RWPE1 (cell line): ENCODE measurements at regions not wholly inside any gene's neighbourhood (a gene's known extent, or its start where the extent isn't known, plus 50 kb on each side); places are given as distances from the start of the nearest gene placed in this dataset.
"Not testable (repeated sequence)": the region's sequence is repeated elsewhere in the genome, so short reads cannot be mapped to it uniquely, and the experiment has no call there.

ENCODE experiments used
- CTCF ChIA-PET: fragments of 350-600 bp; sonication (Branson Sonifier 250); formaldehyde crosslinking; extraction: SDS; loops from one replicate; lab custom pipeline; 2021; lab: Yijun Ruan, JAX
- POLR2A ChIA-PET: fragments of 400-600 bp; formaldehyde crosslinking; extraction: SDS; loops from one replicate; lab custom pipeline; 2020; ENCODE audit warnings: antibody characterized with exemption; ENCODE audit not compliant: low non-redundant PET; lab: Yijun Ruan, JAX
- DNase-seq: peaks from one replicate; pipeline ENCODE4 v3.0.0; 2012; ENCODE audit warnings: low spot score
- H3K27ac ChIP-seq: fragments of 450-650 bp; 2 replicates; pipeline ENCODE4 v1.5.1; 2017
- TF ChIP-seq, protein P1 (sequence below): fragments of 450-650 bp; conservative IDR thresholded peaks from 2 replicates; pipeline ENCODE4 v1.5.1; 2017; ENCODE audit warnings: low read depth, mild to moderate bottlenecking

DNA sequence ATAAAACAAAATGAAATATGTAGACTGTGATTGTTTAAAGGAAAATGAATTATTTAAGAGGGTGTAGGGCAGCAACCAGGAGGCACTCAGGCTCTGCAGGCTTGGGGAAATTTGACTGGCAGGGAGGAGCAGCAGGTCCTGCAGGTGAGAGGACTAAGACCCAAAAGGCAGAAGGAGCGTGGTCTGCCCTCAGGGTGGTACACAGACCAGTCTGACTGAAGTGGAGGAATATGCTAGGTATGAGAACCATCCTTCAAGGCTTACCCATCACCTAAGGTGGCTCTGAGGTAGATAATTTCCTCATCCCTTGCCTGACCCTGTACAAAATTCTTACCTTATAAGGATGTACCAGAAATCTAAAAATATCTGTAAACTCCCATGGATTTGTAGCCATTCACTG is 261.3 kb upstream of the RASGEF1B start:
- TF ChIP-seq, protein P1, sequence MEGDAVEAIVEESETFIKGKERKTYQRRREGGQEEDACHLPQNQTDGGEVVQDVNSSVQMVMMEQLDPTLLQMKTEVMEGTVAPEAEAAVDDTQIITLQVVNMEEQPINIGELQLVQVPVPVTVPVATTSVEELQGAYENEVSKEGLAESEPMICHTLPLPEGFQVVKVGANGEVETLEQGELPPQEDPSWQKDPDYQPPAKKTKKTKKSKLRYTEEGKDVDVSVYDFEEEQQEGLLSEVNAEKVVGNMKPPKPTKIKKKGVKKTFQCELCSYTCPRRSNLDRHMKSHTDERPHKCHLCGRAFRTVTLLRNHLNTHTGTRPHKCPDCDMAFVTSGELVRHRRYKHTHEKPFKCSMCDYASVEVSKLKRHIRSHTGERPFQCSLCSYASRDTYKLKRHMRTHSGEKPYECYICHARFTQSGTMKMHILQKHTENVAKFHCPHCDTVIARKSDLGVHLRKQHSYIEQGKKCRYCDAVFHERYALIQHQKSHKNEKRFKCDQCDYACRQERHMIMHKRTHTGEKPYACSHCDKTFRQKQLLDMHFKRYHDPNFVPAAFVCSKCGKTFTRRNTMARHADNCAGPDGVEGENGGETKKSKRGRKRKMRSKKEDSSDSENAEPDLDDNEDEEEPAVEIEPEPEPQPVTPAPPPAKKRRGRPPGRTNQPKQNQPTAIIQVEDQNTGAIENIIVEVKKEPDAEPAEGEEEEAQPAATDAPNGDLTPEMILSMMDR = no peak
- ChIA-PET POLR2A (no interaction called here), CTCF (no interaction called here)
- H3K27ac ChIP-seq = no peak overlapping the region
- DNase-seq = no peak

DNA sequence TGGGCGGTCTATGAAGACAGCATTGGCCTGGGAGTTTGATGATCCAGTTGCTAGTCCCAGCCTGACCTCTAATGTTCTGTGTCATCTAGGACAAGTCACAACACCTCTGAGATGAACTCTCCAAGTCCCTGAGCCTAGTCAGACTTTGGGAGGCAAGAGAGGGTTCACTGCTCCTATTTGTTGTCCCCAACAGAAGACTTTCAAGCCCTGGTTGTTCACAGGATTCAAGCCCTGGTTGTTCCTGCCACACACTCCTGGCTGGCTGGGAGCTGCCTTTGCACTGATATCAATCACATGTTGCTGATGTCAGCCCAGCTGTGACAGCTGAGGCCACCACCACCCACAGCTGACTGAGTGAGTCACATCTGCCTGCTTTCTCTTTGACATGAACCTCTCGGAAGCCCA is 253.2 kb upstream of the RASGEF1B start:
- ChIA-PET CTCF (interaction anchor here (0.6 to 0.7 kb wide), 2 partner anchors 45 to 257 kb away, joined by 3 read pairs; no protein-coding TSS in a partner anchor), POLR2A (no interaction called here)
- no peak overlapping the region for H3K27ac ChIP-seq
- no peak for DNase-seq
- TF ChIP-seq, protein P1 = no peak

DNA sequence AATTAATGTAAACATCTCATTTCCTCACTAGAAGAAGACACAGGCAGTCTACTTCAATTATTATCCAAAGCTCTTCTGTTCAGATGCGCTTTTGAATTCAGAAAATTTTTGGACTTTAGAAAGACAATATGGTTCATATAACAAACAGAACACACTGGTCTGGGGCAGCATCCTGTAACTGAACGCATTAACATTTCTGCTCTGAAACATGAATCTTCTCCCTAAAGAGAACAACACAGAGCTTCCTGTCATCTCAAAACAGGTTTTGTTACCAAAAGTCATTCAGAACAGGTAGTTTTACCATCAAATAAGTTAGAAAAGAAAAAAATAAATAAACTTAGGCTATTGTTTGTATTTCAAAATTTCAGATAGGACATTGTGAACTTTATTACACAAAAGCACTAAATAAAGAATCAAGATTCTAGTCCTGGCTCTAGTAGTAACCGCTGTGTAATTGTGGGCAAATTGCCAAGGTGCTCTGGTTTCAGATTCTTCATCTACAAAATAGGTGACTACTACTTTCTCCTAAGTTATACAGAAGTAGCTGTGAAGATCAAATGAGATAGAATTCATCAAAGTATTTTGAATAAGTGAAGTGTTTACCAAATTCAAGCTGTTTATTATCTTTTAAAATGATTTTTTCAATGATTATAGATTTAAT is 252.3 kb upstream of the RASGEF1B start:
- TF ChIP-seq, protein P1 = no peak
- H3K27ac ChIP-seq = no peak overlapping the region
- no peak for DNase-seq
- POLR2A ChIA-PET = interaction anchor here (0.6 kb wide), 1 partner anchor 197 kb away, joined by 4 read pairs; no protein-coding TSS in a partner anchor
- CTCF ChIA-PET = no interaction called here

DNA sequence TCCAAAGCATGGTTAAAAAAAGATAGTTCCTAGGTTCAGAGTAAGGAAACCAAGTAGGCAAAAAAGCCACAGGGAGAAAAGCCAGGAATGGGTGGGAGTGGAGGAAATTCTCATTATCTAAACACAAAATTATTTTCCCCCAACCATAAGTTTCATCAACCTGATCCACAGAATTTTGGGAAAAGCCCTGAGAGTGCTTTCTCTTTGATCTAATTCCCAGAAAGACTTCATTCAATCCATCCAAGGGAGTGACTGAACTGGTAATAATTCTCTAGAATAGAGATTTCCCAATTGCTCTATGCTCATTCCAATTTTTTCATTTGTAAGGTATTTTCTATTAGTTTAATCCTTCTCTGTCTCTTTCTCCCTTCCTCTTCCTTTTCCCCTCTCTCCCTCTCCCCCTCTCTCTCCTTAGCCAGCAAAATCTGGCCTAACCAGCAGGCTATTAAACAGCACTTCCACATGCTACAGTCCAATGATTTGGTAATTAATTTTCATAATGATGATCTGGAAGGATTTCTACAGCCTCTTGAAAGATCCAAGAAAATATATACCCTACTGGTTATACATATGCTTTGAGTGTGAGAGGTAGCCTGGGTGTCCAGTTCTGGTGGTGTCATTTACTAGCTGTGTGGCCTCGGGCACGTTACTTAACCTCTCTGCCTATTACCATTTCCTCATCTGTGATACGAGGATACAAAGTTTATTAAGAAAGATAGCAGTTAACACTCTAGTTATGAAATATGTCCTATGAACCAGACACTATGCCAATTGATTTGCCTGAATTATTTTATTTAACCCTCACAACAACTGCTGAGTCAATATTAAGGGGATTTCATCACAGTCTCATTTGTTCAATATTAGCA is 251.5 kb upstream of the RASGEF1B start:
- DNase-seq = no peak
- H3K27ac ChIP-seq = no peak overlapping the region
- ChIA-PET CTCF (no interaction called here), POLR2A (interaction anchor here (0.6 kb wide), 1 partner anchor 196 kb away, joined by 4 read pairs; no protein-coding TSS in a partner anchor)
- TF ChIP-seq, protein P1 = no peak

DNA sequence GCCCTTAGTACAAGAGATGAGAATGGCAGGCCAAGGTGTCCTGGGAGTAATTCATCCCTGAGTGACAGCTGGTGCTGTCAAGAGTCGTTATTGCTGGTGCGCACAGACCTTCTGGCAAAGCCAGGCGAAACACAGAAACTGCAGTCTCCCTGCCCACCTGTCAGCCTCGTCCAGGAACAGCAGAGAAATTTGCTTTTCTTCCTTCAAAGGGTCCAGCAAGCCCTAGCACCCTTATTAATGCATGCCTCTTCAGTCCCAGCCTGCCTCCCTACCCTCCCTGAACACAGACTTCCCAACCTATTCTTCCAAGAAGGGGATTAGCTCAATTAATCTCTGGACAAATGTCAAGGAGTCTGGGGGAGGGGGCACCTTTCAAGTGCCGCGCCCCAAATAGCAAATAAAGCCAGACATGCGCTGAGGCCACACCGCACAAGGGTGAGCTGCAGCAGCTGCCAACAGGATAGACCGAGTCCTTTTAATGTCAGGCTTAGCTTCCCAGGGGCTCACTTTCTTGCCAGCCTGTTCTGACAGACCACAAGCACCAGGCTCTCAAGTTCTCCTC is 250.7 kb upstream of the RASGEF1B start:
- H3K27ac ChIP-seq = no peak overlapping the region
- TF ChIP-seq, protein P1 = no peak
- ChIA-PET CTCF (no interaction called here), POLR2A (no interaction called here)
- no peak for DNase-seq

DNA sequence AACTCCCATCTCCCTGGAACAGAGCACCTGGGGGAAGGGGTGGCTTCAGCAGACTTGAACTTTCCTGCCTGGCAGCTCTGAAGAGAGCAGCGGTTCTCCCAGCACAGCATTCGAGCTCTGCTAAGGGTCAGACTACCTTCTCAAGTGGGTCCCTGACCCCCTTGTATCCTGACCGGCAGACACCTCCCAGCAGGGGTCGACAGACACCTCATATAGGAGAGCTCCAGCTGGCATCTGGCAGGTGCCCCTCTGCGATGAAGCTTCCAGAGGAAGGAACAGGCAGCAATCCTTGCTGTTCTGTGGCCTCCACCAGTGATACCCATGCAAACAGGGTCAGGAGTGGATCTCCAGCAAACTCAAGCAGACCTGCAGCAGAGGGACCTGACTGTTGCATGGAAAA is 244.1 kb upstream of the RASGEF1B start:
- ChIA-PET CTCF (no interaction called here), POLR2A (no interaction called here)
- no peak for DNase-seq
- H3K27ac ChIP-seq = no peak overlapping the region
- TF ChIP-seq, protein P1 = no peak

DNA sequence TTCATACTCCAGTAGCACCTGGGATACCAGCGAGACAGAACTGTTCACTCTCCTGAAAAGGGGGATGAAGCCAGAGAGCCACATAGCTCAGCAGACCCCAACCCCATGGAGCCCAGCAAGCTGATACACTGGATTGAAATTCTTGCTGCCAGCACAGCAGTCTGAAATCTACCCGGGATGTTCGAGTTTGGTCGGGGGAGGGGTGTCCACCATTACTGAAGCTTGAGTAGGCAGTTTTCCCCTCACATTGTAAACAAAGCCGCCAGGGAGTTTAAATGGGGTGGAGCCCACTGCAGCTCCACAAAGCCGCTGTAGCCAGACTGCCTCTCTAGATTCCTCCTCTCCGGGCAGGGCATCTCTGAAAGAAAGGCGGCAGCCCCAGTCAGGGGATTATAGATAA is 243.7 kb upstream of the RASGEF1B start:
- H3K27ac ChIP-seq, DNase-seq, CTCF ChIA-PET, POLR2A ChIA-PET: not testable (repeated sequence)
